D721Med (cell line): ENCODE measurements at regions not wholly inside any gene's neighbourhood (a gene's known extent, or its start where the extent isn't known, plus 50 kb on each side); places are given as distances from the start of the nearest gene placed in this dataset.

ENCODE experiments used
- DNase-seq: peaks from one replicate; pipeline ENCODE4 v3.0.0; 2011; ENCODE audit warnings: low spot score; ENCODE audit not compliant: insufficient read length
- FAIRE-seq: peaks from 2 replicates; lab custom pipeline; 2011; peaks lifted over from hg19 to GRCh38; lab: Jason Lieb, UNC
- CTCF ChIP-seq: IDR thresholded peaks from 2 replicates; pipeline ENCODE4 v1.5.1; 2012; ENCODE audit warnings: mild to moderate bottlenecking, control low read depth; ENCODE audit not compliant: insufficient read depth; ENCODE audit errors: missing control alignments

GRCh38 chr6:14665827-14666724, 548.5 kb downstream of the CD83 start:
- FAIRE-seq (no peak), DNase-seq (no peak)
- TF ChIP-seq CTCF, result no peak

GRCh38 chr6:14670806-14671205, 553.2 kb downstream of the CD83 start:
- FAIRE-seq, result no peak
- TF ChIP-seq CTCF, result no peak
- DNase-seq, result no peak

GRCh38 chr6:14671261-14671681, 553.7 kb downstream of the CD83 start:
- FAIRE-seq (no peak), DNase-seq (no peak)
- TF ChIP-seq CTCF, result no peak

DNA sequence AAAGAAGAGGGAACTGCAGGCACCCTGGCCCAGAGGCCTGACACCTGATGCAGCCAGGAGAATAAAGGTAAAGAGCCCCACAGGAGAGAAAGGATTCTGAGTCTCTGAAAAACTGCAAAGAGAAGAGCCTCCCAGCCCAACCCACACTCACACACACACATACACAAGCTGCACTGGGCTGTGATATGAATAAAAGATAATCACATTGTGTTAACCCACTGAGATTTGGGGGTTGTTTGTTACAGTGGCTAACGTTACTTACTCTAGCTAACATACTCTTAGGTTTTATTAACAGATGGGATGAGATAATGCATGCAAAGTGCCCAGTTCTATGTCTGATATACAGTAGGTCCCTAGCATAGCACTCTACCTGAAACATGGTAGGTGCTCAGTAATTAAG, 554.4 kb downstream of the CD83 start:
- FAIRE-seq (no peak), DNase-seq (no peak)
- no peak for TF ChIP-seq CTCF

GRCh38 chr6:14673201-14673600, 555.6 kb downstream of the CD83 start:
- FAIRE-seq (no peak), DNase-seq (no peak)
- no peak for TF ChIP-seq CTCF

DNA sequence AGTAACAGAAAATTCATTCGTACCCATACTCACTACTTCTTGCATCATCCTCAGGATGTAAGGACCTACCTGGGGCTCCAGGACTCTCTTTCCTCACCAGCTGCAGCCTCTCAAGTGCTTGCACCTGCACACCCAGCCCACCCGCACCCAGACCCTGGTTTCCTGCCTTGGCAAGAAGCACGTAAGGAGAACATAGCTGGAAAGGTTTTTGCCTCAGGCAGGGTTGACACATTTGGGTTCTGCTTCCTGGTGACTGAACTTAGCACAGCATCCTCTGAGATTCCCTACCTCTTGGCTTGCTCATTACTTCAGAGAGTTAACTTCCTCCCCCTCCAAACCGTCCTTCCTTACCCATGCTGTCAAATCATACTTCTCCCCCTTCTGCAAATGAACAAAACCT, 556.9 kb downstream of the CD83 start:
- no peak for FAIRE-seq
- TF ChIP-seq CTCF, result no peak

GRCh38 chr6:14674867-14675648, 557.5 kb downstream of the CD83 start:
- TF ChIP-seq CTCF, result no peak
- no peak for FAIRE-seq
- DNase-seq, result no peak

More for the DNA sequence above, 556.9 kb downstream of the CD83 start:
- no peak for DNase-seq
